Vagina (tissue), 2 donors: ENCODE measurements at regions not wholly inside any gene's neighbourhood (a gene's known extent, or its start where the extent isn't known, plus 50 kb on each side); places are given as distances from the start of the nearest gene placed in this dataset.

Experiments used
- CTCF ChIP-seq, 3 experiments: fragments of 450-650 bp in 2 of 3; fragments of 200-600 bp in 1 of 3; sonication (generic) in 1 of 3; IDR thresholded peaks; one replicate each; pipeline ENCODE4 v1.5.1; 2017 to 2019; ENCODE audit warnings: antibody characterized with exemption in 3 of 3, mild to moderate bottlenecking in 2 of 3, moderate library complexity in 2 of 3
- POLR2A ChIP-seq, 2 donors: fragments of 450-650 bp; IDR thresholded peaks; one replicate each; pipeline ENCODE4 v1.6.1; 2017; ENCODE audit warnings: antibody characterized with exemption in 2 of 2, mild to moderate bottlenecking in 2 of 2, moderate library complexity in 2 of 2
- POLR2AphosphoS5 ChIP-seq, 2 donors: sonication (generic); formaldehyde crosslinking; IDR thresholded peaks; one replicate each; pipeline ENCODE4 v1.9.0; 2017; ENCODE audit warnings: antibody characterized with exemption in 2 of 2, mild to moderate bottlenecking in 2 of 2, low read depth in 1 of 2; ENCODE audit not compliant: insufficient read depth in 1 of 2

DNA sequence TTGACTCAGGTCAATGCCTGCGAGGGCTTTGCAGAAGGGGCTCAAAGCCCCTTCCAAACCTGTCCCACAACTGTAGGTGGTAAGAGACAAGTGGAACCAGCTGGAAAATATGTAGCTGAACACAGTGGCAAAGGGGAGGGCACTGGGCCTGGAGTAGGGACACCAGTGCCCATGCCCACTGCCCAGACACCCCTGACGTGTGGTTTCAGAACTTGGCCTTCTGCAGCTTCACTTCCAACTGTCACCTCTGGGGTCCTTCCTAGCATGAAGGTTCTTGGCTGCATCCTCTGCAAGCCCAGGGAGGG lies 233.1 kb upstream of the IRX1 start:
- TF ChIP-seq CTCF (IDR thresholded peaks at IDR 0.05) (no peak), POLR2AphosphoS5 (IDR thresholded peaks at IDR 0.05; ENCODE audit: insufficient read depth in 1 of 2, low read depth in 1 of 2) (no peak), POLR2A (IDR thresholded peaks at IDR 0.05) (no peak)
